ENCODE measurements at regions not wholly inside any gene's neighbourhood (a gene's known extent, or its start where the extent isn't known, plus 50 kb on each side); places are given as distances from the start of the nearest gene placed in this dataset.

- no peak overlapping the region for H3K27ac Mint-ChIP-seq (ENCODE audit: unreplicated experiment)
- intact Hi-C loops (cut with micrococcal nuclease; ENCODE audit: unreplicated experiment) = no loop called here
- ChIA-PET CTCF (no interaction called here), POLR2A (no interaction called here)
- no peaks in the 10 kb centered on the region for H3K9me3 ChIP-seq
- no peaks in the 10 kb centered on the region for H3K36me3 ChIP-seq (ENCODE audit: control insufficient read depth, insufficient read depth, low read length)
- no peaks in the 10 kb centered on the region for H3K9me3 Mint-ChIP-seq (ENCODE audit: unreplicated experiment)
- no peaks in the 10 kb centered on the region for H3K27me3 Mint-ChIP-seq (ENCODE audit: insufficient read depth, unreplicated experiment)
- no peaks in the 10 kb centered on the region for H3K27me3 ChIP-seq (replicated peaks; ENCODE audit: control insufficient read depth, insufficient read depth, low read length)
- no peak overlapping the region for H3K4me3 Mint-ChIP-seq (ENCODE audit: unreplicated experiment)
- DNase-seq = no peak
- no peak overlapping the region for H3K4me3 ChIP-seq (ENCODE audit: low read depth, low read length)
- no TSS peak for BruUV-seq (replicated peaks)
- TF ChIP-seq CTCF (IDR thresholded peaks at IDR 0.05; ENCODE audit: insufficient read depth in 1 of 2, low read depth in 1 of 2, low read length in 1 of 2, severe bottlenecking in 1 of 2, unreplicated experiment in 1 of 2) = no peak
- H3K4me1 Mint-ChIP-seq (ENCODE audit: low read depth, unreplicated experiment) = no peaks in the 10 kb centered on the region
- no peaks in the 10 kb centered on the region for H3K36me3 Mint-ChIP-seq (ENCODE audit: insufficient read depth, unreplicated experiment)
- no peaks in the 10 kb centered on the region for H3K4me1 ChIP-seq
Measured at GRCh38 chr3:25306066-25306465, 122.0 kb upstream of the RARB start.

- Mint-ChIP-seq H3K27ac (ENCODE audit: unreplicated experiment) (no peak overlapping the region), H3K9me3 (ENCODE audit: unreplicated experiment) (no peaks in the 10 kb centered on the region), H3K4me1 (ENCODE audit: low read depth, unreplicated experiment) (no peaks in the 10 kb centered on the region), H3K4me3 (ENCODE audit: unreplicated experiment) (no peak overlapping the region), H3K36me3 (ENCODE audit: insufficient read depth, unreplicated experiment) (no peaks in the 10 kb centered on the region), H3K27me3 (ENCODE audit: insufficient read depth, unreplicated experiment) (no peaks in the 10 kb centered on the region)
- Histone ChIP-seq H3K36me3 (ENCODE audit: control insufficient read depth, insufficient read depth, low read length) (no peaks in the 10 kb centered on the region), H3K4me1 (no peaks in the 10 kb centered on the region), H3K4me3 (ENCODE audit: low read depth, low read length) (no peak overlapping the region), H3K9me3 (no peaks in the 10 kb centered on the region), H3K27me3 (replicated peaks; ENCODE audit: control insufficient read depth, insufficient read depth, low read length) (no peaks in the 10 kb centered on the region)
- POLR2A ChIA-PET = no interaction called here
- no peak for TF ChIP-seq CTCF (IDR thresholded peaks at IDR 0.05; ENCODE audit: insufficient read depth in 1 of 2, low read depth in 1 of 2, low read length in 1 of 2, severe bottlenecking in 1 of 2, unreplicated experiment in 1 of 2)
- intact Hi-C loops (cut with micrococcal nuclease; ENCODE audit: unreplicated experiment) = no loop called here
- BruUV-seq (replicated peaks) = no TSS peak
- no peak for DNase-seq
- CTCF ChIA-PET = no interaction called here
Measured at GRCh38 chr3:25306705-25307104, 121.4 kb upstream of the RARB start.

- H3K4me3 ChIP-seq (ENCODE audit: low read depth, low read length) = no peak overlapping the region
- Mint-ChIP-seq H3K4me3 (ENCODE audit: unreplicated experiment) (no peak overlapping the region), H3K36me3 (ENCODE audit: insufficient read depth, unreplicated experiment) (no peaks in the 10 kb centered on the region), H3K27me3 (ENCODE audit: insufficient read depth, unreplicated experiment) (no peaks in the 10 kb centered on the region), H3K27ac (ENCODE audit: unreplicated experiment) (no peak overlapping the region), H3K4me1 (ENCODE audit: low read depth, unreplicated experiment) (no peaks in the 10 kb centered on the region), H3K9me3 (ENCODE audit: unreplicated experiment) (no peaks in the 10 kb centered on the region)
- TF ChIP-seq CTCF (IDR thresholded peaks at IDR 0.05; ENCODE audit: insufficient read depth in 1 of 2, low read depth in 1 of 2, low read length in 1 of 2, severe bottlenecking in 1 of 2, unreplicated experiment in 1 of 2) = no peak
- H3K27me3 ChIP-seq (replicated peaks; ENCODE audit: control insufficient read depth, insufficient read depth, low read length) = no peaks in the 10 kb centered on the region
- ChIA-PET CTCF (no interaction called here), POLR2A (no interaction called here)
- DNase-seq = no peak
- no TSS peak for BruUV-seq (replicated peaks)
- no peaks in the 10 kb centered on the region for H3K9me3 ChIP-seq
- H3K4me1 ChIP-seq = no peaks in the 10 kb centered on the region
- intact Hi-C loops (cut with micrococcal nuclease; ENCODE audit: unreplicated experiment) = no loop called here
- no peaks in the 10 kb centered on the region for H3K36me3 ChIP-seq (ENCODE audit: control insufficient read depth, insufficient read depth, low read length)
Measured at GRCh38 chr3:25313286-25313685, 114.8 kb upstream of the RARB start.

Data from Caco-2 (cell line).